HG03108 (cell line): ENCODE measurements at regions not wholly inside any gene's neighbourhood (a gene's known extent, or its start where the extent isn't known, plus 50 kb on each side); places are given as distances from the start of the nearest gene placed in this dataset.
A peak's percentile ranks its signal among the peaks of the same experiment; 100 is the strongest.

Source experiments
- ATAC-seq: cut with Tn5 transposase; IDR thresholded peaks from one replicate; pipeline ENCODE4 v1.9.1; 2021; ENCODE audit warnings: moderate library complexity; ENCODE audit not compliant: unreplicated experiment

GRCh38 chr9:80191108-80191507, 619.3 kb downstream of the TLE4 start:
- ATAC-seq, result no peak

GRCh38 chr9:80188579-80188978, 616.8 kb downstream of the TLE4 start:
- ATAC-seq, result no peak

DNA sequence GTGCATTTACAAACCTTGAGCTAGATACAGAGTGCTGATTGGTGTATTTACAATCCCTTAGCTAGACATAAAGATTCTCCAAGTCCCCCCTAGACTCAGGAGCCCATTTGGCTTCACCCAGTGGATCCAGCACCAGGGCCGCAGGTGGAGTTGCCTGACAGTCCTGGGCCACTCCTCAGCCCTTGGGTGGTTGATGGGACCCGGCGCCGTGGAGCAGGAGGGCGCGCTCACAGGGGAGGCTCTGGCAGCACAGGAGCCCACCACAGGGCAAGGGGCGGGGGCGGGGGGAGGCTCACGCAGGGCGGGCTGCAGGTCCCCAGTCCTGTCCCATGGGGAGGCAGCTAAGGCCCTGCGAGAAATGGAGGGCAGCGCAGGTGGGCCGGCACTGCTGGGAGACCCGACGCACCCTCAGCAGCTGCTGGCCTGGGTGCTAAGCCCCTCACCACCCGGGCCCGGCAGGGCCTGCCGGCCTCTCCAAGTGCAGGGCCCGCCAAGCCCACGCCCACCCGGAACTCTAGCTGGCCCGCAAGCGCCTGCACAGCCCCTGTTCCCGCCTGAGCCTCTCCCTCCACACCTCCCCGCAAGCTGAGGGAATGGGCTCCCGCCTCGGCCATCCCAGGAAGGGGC, 613.5 kb downstream of the TLE4 start:
- no peak for ATAC-seq

GRCh38 chr9:80177949-80178480, 606.2 kb downstream of the TLE4 start:
- no peak for ATAC-seq

GRCh38 chr9:80175286-80176150, 603.8 kb downstream of the TLE4 start:
- no peak for ATAC-seq

DNA sequence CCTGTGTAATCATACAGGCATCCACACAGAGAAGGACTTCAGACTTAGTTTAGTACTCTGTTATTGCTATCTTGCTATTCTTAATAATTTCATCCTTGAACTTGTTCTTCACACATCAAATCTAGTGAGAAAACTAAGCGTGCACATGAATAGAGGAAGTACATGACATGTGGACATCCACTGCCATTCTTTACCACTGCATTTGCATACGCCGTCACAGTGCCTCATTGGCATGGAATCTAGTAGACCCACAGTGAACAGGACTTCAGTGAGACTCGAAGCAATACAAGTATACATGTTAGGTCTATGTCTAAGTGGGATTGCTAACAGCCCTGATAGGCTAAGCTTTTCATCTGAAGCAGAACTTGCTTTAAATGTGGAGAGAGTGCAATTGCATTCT, 592.1 kb downstream of the TLE4 start:
- peak; percentile 81 for ATAC-seq

DNA sequence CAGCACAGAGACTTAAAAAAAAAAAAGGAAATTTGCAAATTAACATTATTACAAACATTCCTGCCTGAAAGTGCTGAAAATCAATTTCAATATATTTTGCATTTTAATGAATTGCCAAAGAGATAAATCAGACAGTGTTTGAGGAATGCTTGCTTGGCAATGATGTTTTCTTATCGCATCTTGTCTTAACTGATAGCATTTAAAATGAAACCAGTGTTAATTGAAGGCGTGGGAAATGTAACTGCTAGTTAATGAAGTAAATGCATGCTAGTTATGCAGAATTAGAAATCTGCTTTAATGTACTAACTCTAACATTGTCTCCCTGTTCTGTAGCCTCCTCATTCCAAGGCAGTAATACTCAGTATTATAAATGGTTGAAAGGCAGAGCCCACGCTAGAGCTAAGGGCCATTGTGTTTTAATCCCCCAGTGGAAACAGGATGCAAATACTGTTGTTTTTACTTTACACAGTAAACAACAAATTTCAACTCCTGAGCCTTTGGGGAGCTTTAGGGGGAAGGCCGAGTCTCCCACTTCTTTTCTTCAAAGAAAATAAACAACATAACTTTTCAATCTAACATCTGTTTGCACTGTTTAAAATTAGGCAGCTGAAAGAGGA, 586.9 kb downstream of the TLE4 start:
- ATAC-seq, result no peak

- ATAC-seq, result no peak
Observed at GRCh38 chr9:80158131-80158530, 586.4 kb downstream of the TLE4 start.

DNA sequence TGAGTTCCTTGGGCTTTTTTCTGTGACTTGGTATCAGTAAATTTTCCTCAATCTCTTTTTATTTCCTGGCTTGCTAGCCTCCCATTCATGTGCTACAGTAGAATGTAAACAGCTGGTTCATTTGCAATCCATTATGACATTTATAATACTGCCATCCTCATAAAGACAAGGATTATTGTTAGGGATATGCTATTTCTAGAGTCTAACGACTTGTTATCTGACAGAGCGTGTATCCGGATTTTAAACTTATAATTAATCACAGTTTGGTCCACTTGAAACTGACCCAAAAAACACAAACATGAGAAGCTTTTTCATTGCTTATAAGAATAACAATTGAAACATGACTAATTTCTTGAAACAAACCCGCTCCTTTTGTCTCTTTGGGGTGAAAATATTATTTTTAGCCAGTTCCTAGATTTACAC, 585.8 kb downstream of the TLE4 start:
- ATAC-seq, result no peak

- peak; percentile 55 for ATAC-seq
Observed at GRCh38 chr9:80156756-80157472, 585.1 kb downstream of the TLE4 start.

DNA sequence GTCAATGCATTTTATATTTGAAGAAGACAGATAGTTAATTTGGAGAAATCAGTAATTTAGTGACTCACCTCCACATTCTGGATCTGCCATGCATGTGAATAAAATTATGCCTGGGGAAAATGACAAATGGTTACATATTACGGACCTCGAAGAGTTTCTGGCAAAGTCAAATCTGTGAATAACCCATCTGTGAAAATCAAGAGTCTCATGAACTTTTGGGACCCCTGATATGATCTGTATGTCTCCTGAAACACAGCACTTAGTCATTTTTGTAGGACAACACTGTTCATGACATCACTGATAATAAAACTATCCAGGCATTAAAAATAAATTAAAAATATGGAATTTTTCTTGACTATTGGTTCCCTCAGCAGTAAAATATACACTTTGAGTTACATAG, 584.5 kb downstream of the TLE4 start:
- no peak for ATAC-seq

DNA sequence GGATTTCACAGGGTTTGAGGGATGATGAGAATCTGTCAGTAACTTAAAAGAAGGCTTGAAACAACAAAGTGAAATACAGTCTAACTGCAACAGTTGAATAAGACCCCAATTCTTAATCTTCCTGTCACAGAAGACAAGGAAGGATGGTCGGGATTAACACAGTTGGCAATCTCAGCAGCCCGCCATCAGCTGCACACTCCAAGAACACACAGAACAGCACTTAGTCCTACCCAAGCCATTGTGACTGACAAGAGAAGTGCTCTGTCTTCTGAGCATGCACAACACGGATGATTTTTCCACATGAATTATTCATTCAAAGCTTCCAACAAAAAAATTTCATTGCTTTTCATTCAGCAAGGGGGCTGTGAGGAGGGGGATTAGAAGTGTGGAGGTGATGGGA, 576.1 kb downstream of the TLE4 start:
- ATAC-seq, result no peak

- ATAC-seq, result no peak
Observed at GRCh38 chr9:80146466-80146865, 574.7 kb downstream of the TLE4 start.

GRCh38 chr9:80144856-80145255, 573.1 kb downstream of the TLE4 start:
- no peak for ATAC-seq

- no peak for ATAC-seq
Observed at GRCh38 chr9:80144406-80144805, 572.6 kb downstream of the TLE4 start.

DNA sequence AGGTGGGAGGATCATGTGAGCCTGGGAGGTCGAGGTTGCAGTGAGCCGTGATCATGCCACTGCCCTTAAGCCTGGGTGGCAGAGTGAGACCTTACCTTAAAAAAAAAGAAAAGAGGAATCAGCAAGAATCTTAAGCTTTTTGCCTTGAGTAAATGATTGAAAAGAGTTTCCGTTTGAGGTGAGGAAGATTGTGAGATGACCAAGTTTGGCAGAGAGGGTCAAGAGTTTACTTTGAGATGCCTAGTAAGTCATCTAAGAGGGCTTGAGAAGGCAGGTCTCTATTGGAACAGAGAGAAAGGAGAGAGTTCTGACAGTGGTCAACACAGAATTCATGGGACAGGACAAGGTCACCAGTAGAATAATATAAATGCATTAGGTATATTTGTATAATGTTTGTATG, 572.1 kb downstream of the TLE4 start:
- ATAC-seq, result no peak

- ATAC-seq, result peak; percentile 99
Observed at GRCh38 chr9:80134487-80134886, 562.7 kb downstream of the TLE4 start.

DNA sequence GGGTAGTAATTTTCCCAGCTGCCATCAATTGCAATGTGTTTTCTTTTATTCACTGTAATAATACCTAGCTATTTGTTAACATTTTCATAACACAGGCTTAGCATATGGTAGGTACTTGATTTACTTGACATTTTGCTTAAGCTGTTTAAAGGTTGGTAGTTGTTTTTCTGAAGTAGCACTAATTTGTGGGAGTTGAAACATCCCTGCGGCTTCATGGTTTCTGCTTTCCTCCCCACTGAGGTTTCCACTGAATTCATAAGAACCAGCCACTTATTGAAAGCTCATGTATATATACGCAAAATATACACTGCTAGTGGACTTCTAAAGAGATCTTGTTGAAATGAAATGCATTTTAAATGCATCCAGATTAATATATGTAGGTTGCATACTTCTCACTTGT, 559.9 kb downstream of the TLE4 start:
- ATAC-seq, result no peak

- no peak for ATAC-seq
Observed at GRCh38 chr9:80127920-80128319, 556.2 kb downstream of the TLE4 start.

GRCh38 chr9:80125731-80126264, 554.0 kb downstream of the TLE4 start:
- ATAC-seq, result no peak

GRCh38 chr9:80117031-80117430, 545.3 kb downstream of the TLE4 start:
- no peak for ATAC-seq
